ENCODE measurements at regions not wholly inside any gene's neighbourhood (a gene's known extent, or its start where the extent isn't known, plus 50 kb on each side); places are given as distances from the start of the nearest gene placed in this dataset.

- TF ChIP-seq ZFX (IDR thresholded peaks at IDR 0.05; ENCODE audit: borderline replicate concordance) (no peak), CTCF (IDR thresholded peaks at IDR 0.05) (no peak)
- H3K27ac ChIP-seq = no peak overlapping the region
Measured at GRCh38 chr11:13223112-13223511, 54.5 kb upstream of the BMAL1 start.

GRCh38 chr11:13224324-13224723, 53.3 kb upstream of the BMAL1 start:
- H3K27ac ChIP-seq = no peak overlapping the region
- no peak for TF ChIP-seq ZFX (IDR thresholded peaks at IDR 0.05; ENCODE audit: borderline replicate concordance)
- no peak for TF ChIP-seq CTCF (IDR thresholded peaks at IDR 0.05)

GRCh38 chr11:13225038-13226001, 52.3 kb upstream of the BMAL1 start:
- H3K27ac ChIP-seq = no peak overlapping the region
- no peak for TF ChIP-seq ZFX (IDR thresholded peaks at IDR 0.05; ENCODE audit: borderline replicate concordance)
- TF ChIP-seq CTCF (IDR thresholded peaks at IDR 0.05) = no peak

GRCh38 chr11:13227676-13228255, 49.8 kb upstream of the BMAL1 start:
- no peak overlapping the region for H3K27ac ChIP-seq
- TF ChIP-seq ZFX (IDR thresholded peaks at IDR 0.05; ENCODE audit: borderline replicate concordance) (no peak), CTCF (IDR thresholded peaks at IDR 0.05) (no peak)

Data from 22Rv1 (cell line).